ENCODE measurements at regions not wholly inside any gene's neighbourhood (a gene's known extent, or its start where the extent isn't known, plus 50 kb on each side); places are given as distances from the start of the nearest gene placed in this dataset.

DNA sequence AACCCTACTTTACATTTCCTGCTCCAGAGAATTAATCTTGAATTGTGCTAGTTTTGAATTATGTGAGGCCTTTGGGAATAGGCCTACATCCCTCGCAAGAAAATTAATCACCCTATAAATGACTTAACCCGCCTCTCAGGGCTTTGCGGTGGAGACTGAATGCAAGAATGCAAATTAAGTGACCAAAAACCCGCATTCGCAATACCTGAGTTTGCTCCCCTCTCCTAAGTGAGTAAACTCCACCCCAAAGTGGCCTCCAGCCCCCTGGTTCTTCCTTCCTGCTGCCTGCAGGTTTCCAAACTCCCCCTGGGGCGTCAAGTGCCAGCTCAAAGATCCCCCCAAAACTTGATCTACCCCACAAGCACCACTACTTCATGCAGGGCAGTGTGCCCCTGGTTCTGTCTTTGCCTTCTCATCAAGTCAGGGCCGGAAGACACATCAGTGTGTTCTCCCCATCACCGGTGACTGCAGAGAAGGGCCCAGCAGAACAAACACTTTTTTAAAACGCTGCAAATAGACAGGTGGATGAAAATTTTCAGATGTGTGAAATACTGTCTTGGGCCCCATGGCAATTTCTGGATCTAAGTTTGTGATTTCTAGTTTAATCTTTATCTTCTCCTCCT is 644.7 kb downstream of the VRK1 start:
- H4K5ac ChIP-seq (ENCODE audit: low read depth, low read length) = no peak overlapping the region
- DNase-seq = no peak
- H4K20me1 ChIP-seq (ENCODE audit: insufficient read depth, low read length) = no peaks in the 10 kb centered on the region
- no peak overlapping the region for H3K56ac ChIP-seq (ENCODE audit: extremely low read depth, insufficient read depth, low read length)
- H4K8ac ChIP-seq (ENCODE audit: low read depth in 2 of 2, low read length in 2 of 2) = no peak overlapping the region
- no peak overlapping the region for H2AFZ ChIP-seq (replicated peaks; ENCODE audit: low read length, poor library complexity)
- H2BK20ac ChIP-seq (ENCODE audit: low read depth, low read length) = no peak overlapping the region
- no peaks in the 10 kb centered on the region for H3K36me3 ChIP-seq (ENCODE audit: control insufficient read depth, insufficient read depth, low read length)
- H3K4ac ChIP-seq (ENCODE audit: low read depth, low read length) = no peak overlapping the region
- no peak overlapping the region for H4K91ac ChIP-seq (ENCODE audit: insufficient read depth, low read depth, low read length)
- no peak overlapping the region for H3K14ac ChIP-seq (replicated peaks; ENCODE audit: low read depth, low read length)
- H2AK5ac ChIP-seq (ENCODE audit: low read depth, low read length) = no peak overlapping the region
- ATAC-seq (ENCODE audit: low read depth) = no peak
- no peaks in the 10 kb centered on the region for H3K27me3 ChIP-seq (ENCODE audit: control insufficient read depth, insufficient read depth, low read length)
- H3K4me1 ChIP-seq (ENCODE audit: control insufficient read depth, insufficient read depth, low read length) = no peaks in the 10 kb centered on the region
- H3K4me2 ChIP-seq (ENCODE audit: low read depth, low read length) = no peak overlapping the region
- TF ChIP-seq, protein P1, sequence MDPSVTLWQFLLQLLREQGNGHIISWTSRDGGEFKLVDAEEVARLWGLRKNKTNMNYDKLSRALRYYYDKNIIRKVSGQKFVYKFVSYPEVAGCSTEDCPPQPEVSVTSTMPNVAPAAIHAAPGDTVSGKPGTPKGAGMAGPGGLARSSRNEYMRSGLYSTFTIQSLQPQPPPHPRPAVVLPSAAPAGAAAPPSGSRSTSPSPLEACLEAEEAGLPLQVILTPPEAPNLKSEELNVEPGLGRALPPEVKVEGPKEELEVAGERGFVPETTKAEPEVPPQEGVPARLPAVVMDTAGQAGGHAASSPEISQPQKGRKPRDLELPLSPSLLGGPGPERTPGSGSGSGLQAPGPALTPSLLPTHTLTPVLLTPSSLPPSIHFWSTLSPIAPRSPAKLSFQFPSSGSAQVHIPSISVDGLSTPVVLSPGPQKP (IDR thresholded peaks at IDR 0.05; ENCODE audit: borderline replicate concordance, low read depth, low read length) = no peak
- TF ChIP-seq, protein P2, sequence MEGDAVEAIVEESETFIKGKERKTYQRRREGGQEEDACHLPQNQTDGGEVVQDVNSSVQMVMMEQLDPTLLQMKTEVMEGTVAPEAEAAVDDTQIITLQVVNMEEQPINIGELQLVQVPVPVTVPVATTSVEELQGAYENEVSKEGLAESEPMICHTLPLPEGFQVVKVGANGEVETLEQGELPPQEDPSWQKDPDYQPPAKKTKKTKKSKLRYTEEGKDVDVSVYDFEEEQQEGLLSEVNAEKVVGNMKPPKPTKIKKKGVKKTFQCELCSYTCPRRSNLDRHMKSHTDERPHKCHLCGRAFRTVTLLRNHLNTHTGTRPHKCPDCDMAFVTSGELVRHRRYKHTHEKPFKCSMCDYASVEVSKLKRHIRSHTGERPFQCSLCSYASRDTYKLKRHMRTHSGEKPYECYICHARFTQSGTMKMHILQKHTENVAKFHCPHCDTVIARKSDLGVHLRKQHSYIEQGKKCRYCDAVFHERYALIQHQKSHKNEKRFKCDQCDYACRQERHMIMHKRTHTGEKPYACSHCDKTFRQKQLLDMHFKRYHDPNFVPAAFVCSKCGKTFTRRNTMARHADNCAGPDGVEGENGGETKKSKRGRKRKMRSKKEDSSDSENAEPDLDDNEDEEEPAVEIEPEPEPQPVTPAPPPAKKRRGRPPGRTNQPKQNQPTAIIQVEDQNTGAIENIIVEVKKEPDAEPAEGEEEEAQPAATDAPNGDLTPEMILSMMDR (conservative IDR thresholded peaks at IDR 0.05; ENCODE audit: low read depth, low read length) = no peak
- TF ChIP-seq, protein P3, sequence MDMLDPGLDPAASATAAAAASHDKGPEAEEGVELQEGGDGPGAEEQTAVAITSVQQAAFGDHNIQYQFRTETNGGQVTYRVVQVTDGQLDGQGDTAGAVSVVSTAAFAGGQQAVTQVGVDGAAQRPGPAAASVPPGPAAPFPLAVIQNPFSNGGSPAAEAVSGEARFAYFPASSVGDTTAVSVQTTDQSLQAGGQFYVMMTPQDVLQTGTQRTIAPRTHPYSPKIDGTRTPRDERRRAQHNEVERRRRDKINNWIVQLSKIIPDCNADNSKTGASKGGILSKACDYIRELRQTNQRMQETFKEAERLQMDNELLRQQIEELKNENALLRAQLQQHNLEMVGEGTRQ (IDR thresholded peaks at IDR 0.05; ENCODE audit: low read depth, low read length) = no peak
- TF ChIP-seq POLR2A (IDR thresholded peaks at IDR 0.05; ENCODE audit: low read depth, low read length) (no peak), RAD21 (IDR thresholded peaks at IDR 0.05; ENCODE audit: low read length) (no peak), CEBPB (IDR thresholded peaks at IDR 0.05; ENCODE audit: low read depth, low read length) (no peak), RCOR1 (IDR thresholded peaks at IDR 0.05; ENCODE audit: insufficient replicate concordance, low read length) (no peak), NFE2L2 (IDR thresholded peaks at IDR 0.05; ENCODE audit: low read depth, low read length) (no peak), MXI1 (IDR thresholded peaks at IDR 0.05; ENCODE audit: borderline replicate concordance, low read depth, low read length) (no peak), MAFK (IDR thresholded peaks at IDR 0.05; ENCODE audit: low read depth, low read length) (no peak), BHLHE40 (IDR thresholded peaks at IDR 0.05; ENCODE audit: low read depth, low read length) (no peak)
- H3K9me1 ChIP-seq (ENCODE audit: insufficient read depth, low read length) = no peaks in the 10 kb centered on the region
- H3K9me3 ChIP-seq (ENCODE audit: control insufficient read depth, insufficient read depth, low read length) = peaks cover 33% of the 10 kb centered on the region
- no TSS peak for BruUV-seq (replicated peaks)
- H2AK9ac ChIP-seq (replicated peaks; ENCODE audit: low read depth, low read length, poor library complexity) = no peak overlapping the region
- H3K23ac ChIP-seq (ENCODE audit: low read depth, low read length) = no peak overlapping the region
- dilution Hi-C loops (cut with HindIII; ENCODE audit: low sequenced_read_pairs, unreplicated experiment) = no loop called here
- H3K9ac ChIP-seq (ENCODE audit: low read depth, low read length) = no peak overlapping the region
- no peak overlapping the region for H3K18ac ChIP-seq (ENCODE audit: low read depth, low read length)
- ChIA-PET POLR2A (ENCODE audit: unreplicated experiment) (no interaction called here), CTCF (no interaction called here)
- in situ Hi-C loops (cut with MboI; ENCODE audit: low sequenced_read_pairs) = no loop called here
- no peak overlapping the region for H3K27ac ChIP-seq (ENCODE audit: insufficient read depth, low read length)
- H2BK5ac ChIP-seq (ENCODE audit: low read depth, low read length, poor library complexity, severe bottlenecking) = no peak overlapping the region
- H2BK120ac ChIP-seq (ENCODE audit: low read depth, low read length) = no peak overlapping the region
- WGBS, 2 experiments (ENCODE audit: extremely low coverage in 2 of 2, insufficient read length in 1 of 2) = 63% methylated on average over 3 of the region's 9 CpGs; no CpG with 5 or more reads in 1 of the 2 experiments
- no peak overlapping the region for H2BK15ac ChIP-seq (ENCODE audit: low read depth, low read length)
- intact Hi-C loops (cut with micrococcal nuclease) = no loop called here
- H3K4me3 ChIP-seq (ENCODE audit: insufficient read depth, low read depth, low read length) = no peak overlapping the region
- no peaks in the 10 kb centered on the region for H3K79me1 ChIP-seq (ENCODE audit: low read depth in 1 of 2, low read length in 2 of 2)

Measured in IMR-90 (cell line).